Astrocyte (in vitro differentiated cells and primary cell): ENCODE measurements at regions not wholly inside any gene's neighbourhood (a gene's known extent, or its start where the extent isn't known, plus 50 kb on each side); places are given as distances from the start of the nearest gene placed in this dataset.

ENCODE experiments used
- DNase-seq: peaks from one replicate; pipeline ENCODE4 v3.0.0-alpha.2; 2010; ENCODE audit warnings: low read depth
- FAIRE-seq: peaks from 2 replicates; lab custom pipeline; 2011; peaks lifted over from hg19 to GRCh38; lab: Jason Lieb, UNC
- H2AFZ ChIP-seq: 2 replicates; pipeline ENCODE4 v1.6.0; 2012; ENCODE audit warnings: low read depth, low read length, inconsistent platforms
- H3K27ac ChIP-seq: 2 replicates; pipeline ENCODE4 v1.5.1; 2011; ENCODE audit warnings: low read depth, low read length, inconsistent platforms
- H3K27me3 ChIP-seq: 2 replicates; pipeline ENCODE4 v1.6.0; 2011; ENCODE audit warnings: low read length, inconsistent platforms; ENCODE audit not compliant: insufficient read depth
- H3K36me3 ChIP-seq: 2 replicates; pipeline ENCODE4 v1.5.1; 2011; ENCODE audit warnings: low read length, inconsistent platforms; ENCODE audit not compliant: insufficient read depth
- H3K4me1 ChIP-seq: 2 replicates; pipeline ENCODE4 v1.5.1; 2011; ENCODE audit warnings: low read length, inconsistent platforms; ENCODE audit not compliant: insufficient read depth
- H3K4me2 ChIP-seq: 2 replicates; pipeline ENCODE4 v1.6.0; 2012; ENCODE audit warnings: low read length, inconsistent platforms
- H3K4me3 ChIP-seq: 2 replicates; pipeline ENCODE4 v1.5.1; 2011; ENCODE audit warnings: low read depth, mild to moderate bottlenecking, low read length, inconsistent platforms; ENCODE audit not compliant: insufficient read depth
- H3K79me2 ChIP-seq: 2 replicates; pipeline ENCODE4 v1.6.0; 2012; ENCODE audit warnings: mild to moderate bottlenecking, low read length, inconsistent platforms; ENCODE audit not compliant: insufficient read depth
- H3K9ac ChIP-seq: 2 replicates; pipeline ENCODE4 v1.6.0; 2012; ENCODE audit warnings: mild to moderate bottlenecking, low read length, inconsistent platforms
- H3K9me3 ChIP-seq: 2 replicates; pipeline ENCODE4 v1.5.1; 2012; ENCODE audit warnings: low read depth, mild to moderate bottlenecking, low read length, inconsistent platforms; ENCODE audit not compliant: insufficient read depth
- H4K20me1 ChIP-seq: 2 replicates; pipeline ENCODE4 v1.6.0; 2012; ENCODE audit warnings: low read length, inconsistent platforms; ENCODE audit not compliant: insufficient read depth
- H3K27ac Mint-ChIP-seq: one replicate; pipeline ENCODE4 v1.8.0; 2021; ENCODE audit warnings: mild to moderate bottlenecking, mixed read lengths; ENCODE audit not compliant: unreplicated experiment
- H3K27me3 Mint-ChIP-seq: one replicate; pipeline ENCODE4 v1.8.0; 2021; ENCODE audit warnings: low read depth, mixed read lengths; ENCODE audit not compliant: unreplicated experiment
- H3K36me3 Mint-ChIP-seq: one replicate; pipeline ENCODE4 v1.8.0; 2021; ENCODE audit warnings: low read depth, mixed read lengths; ENCODE audit not compliant: unreplicated experiment
- H3K4me1 Mint-ChIP-seq: one replicate; pipeline ENCODE4 v1.8.0; 2021; ENCODE audit warnings: low read depth, mixed read lengths; ENCODE audit not compliant: unreplicated experiment
- H3K4me3 Mint-ChIP-seq: one replicate; pipeline ENCODE4 v1.8.0; 2021; ENCODE audit warnings: mild to moderate bottlenecking, moderate library complexity, mixed read lengths; ENCODE audit not compliant: unreplicated experiment
- H3K9me3 Mint-ChIP-seq: one replicate; pipeline ENCODE4 v1.8.0; 2021; ENCODE audit warnings: mild to moderate bottlenecking, mixed read lengths; ENCODE audit not compliant: unreplicated experiment
- CTCF ChIP-seq: IDR thresholded peaks from 2 replicates; pipeline ENCODE4 v1.5.1; 2011; ENCODE audit warnings: low read depth, mild to moderate bottlenecking, inconsistent platforms, low read length, moderate library complexity; ENCODE audit not compliant: insufficient read depth
- EZH2 ChIP-seq: IDR thresholded peaks from 2 replicates; pipeline ENCODE4 v1.6.1; 2012; ENCODE audit warnings: mild to moderate bottlenecking, low read length, inconsistent platforms; ENCODE audit not compliant: insufficient read depth

GRCh38 chr2:152929628-152930027, 211.2 kb downstream of the ARL6IP6 start:
- no peak for DNase-seq
- Mint-ChIP-seq H3K4me1 (no peaks in the 10 kb centered on the region), H3K4me3 (no peak overlapping the region), H3K27me3 (peaks cover 2% of the 10 kb centered on the region), H3K27ac (no peak overlapping the region), H3K9me3 (no peaks in the 10 kb centered on the region), H3K36me3 (no peaks in the 10 kb centered on the region)
- Histone ChIP-seq H3K27ac (no peak overlapping the region), H2AFZ (no peak overlapping the region), H3K9me3 (no peaks in the 10 kb centered on the region), H4K20me1 (no peaks in the 10 kb centered on the region), H3K79me2 (no peaks in the 10 kb centered on the region), H3K9ac (no peak overlapping the region), H3K36me3 (no peaks in the 10 kb centered on the region), H3K27me3 (no peaks in the 10 kb centered on the region), H3K4me1 (no peaks in the 10 kb centered on the region), H3K4me3 (no peak overlapping the region), H3K4me2 (no peak overlapping the region)
- FAIRE-seq = no peak
- TF ChIP-seq CTCF (no peak), EZH2 (no peak)

GRCh38 chr2:152925547-152926448, 207.4 kb downstream of the ARL6IP6 start:
- Mint-ChIP-seq H3K9me3 (no peaks in the 10 kb centered on the region), H3K4me1 (peaks cover 2% of the 10 kb centered on the region), H3K4me3 (no peak overlapping the region), H3K36me3 (no peaks in the 10 kb centered on the region), H3K27ac (no peak overlapping the region), H3K27me3 (peaks cover 12% of the 10 kb centered on the region)
- Histone ChIP-seq H3K9me3 (no peaks in the 10 kb centered on the region), H3K79me2 (no peaks in the 10 kb centered on the region), H3K4me1 (no peaks in the 10 kb centered on the region), H3K36me3 (no peaks in the 10 kb centered on the region), H3K9ac (no peak overlapping the region), H3K4me3 (no peak overlapping the region), H3K27ac (no peak overlapping the region), H3K27me3 (no peaks in the 10 kb centered on the region), H4K20me1 (no peaks in the 10 kb centered on the region), H3K4me2 (no peak overlapping the region), H2AFZ (no peak overlapping the region)
- peak; percentile 47 for TF ChIP-seq CTCF
- no peak for TF ChIP-seq EZH2
- peak; percentile 8 for DNase-seq
- no peak for FAIRE-seq

GRCh38 chr2:152924722-152925121, 206.3 kb downstream of the ARL6IP6 start:
- peaks cover 12% of the 10 kb centered on the region for H3K27me3 Mint-ChIP-seq
- TF ChIP-seq CTCF (no peak), EZH2 (no peak)
- H3K4me3 Mint-ChIP-seq = no peak overlapping the region
- no peak for DNase-seq
- no peak overlapping the region for H3K27ac Mint-ChIP-seq
- Histone ChIP-seq H3K4me2 (no peak overlapping the region), H3K4me1 (no peaks in the 10 kb centered on the region), H3K4me3 (no peak overlapping the region), H3K9ac (no peak overlapping the region), H4K20me1 (no peaks in the 10 kb centered on the region), H3K27ac (no peak overlapping the region), H3K9me3 (no peaks in the 10 kb centered on the region), H3K36me3 (no peaks in the 10 kb centered on the region), H2AFZ (no peak overlapping the region), H3K27me3 (no peaks in the 10 kb centered on the region), H3K79me2 (no peaks in the 10 kb centered on the region)
- FAIRE-seq = no peak
- no peaks in the 10 kb centered on the region for H3K36me3 Mint-ChIP-seq
- H3K4me1 Mint-ChIP-seq = peaks cover 2% of the 10 kb centered on the region
- H3K9me3 Mint-ChIP-seq = no peaks in the 10 kb centered on the region
